SK-N-SH (cell line): ENCODE measurements at regions not wholly inside any gene's neighbourhood (a gene's known extent, or its start where the extent isn't known, plus 50 kb on each side); places are given as distances from the start of the nearest gene placed in this dataset.

Source experiments
- CTCF ChIA-PET: fragments of 300-600, 350-600 bp; formaldehyde crosslinking; extraction: SDS; loops from one replicate; lab custom pipeline; 2021; lab: Yijun Ruan, JAX
- POLR2A ChIA-PET: fragments of 350-600 bp; sonication (Branson Sonifier 250); formaldehyde crosslinking; extraction: SDS; loops from one replicate; lab custom pipeline; 2020; ENCODE audit warnings: antibody characterized with exemption, inconsistent platforms; lab: Yijun Ruan, JAX
- DNase-seq: peaks from one replicate; pipeline ENCODE4 v3.0.0; 2012
- H2AFZ ChIP-seq: fragments of 200-600 bp; sonication (generic); 2 replicates; pipeline ENCODE4 v1.8.1; 2016; ENCODE audit warnings: antibody characterized with exemption, mild to moderate bottlenecking, low read depth
- H3F3A ChIP-seq: fragments of 200-600 bp; sonication (generic); replicated peaks from 2 replicates; pipeline ENCODE3; 2016; ENCODE audit warnings: antibody characterized with exemption, mild to moderate bottlenecking; ENCODE audit not compliant: insufficient read depth
- H3K27ac ChIP-seq, 2 experiments: fragments of 200-500 bp in 1 of 2; fragments of 200-600 bp in 1 of 2; sonication (Bioruptor generic) in 1 of 2; sonication (generic), shearing (Covaris generic) in 1 of 2; 2 replicates each; pipeline versions ENCODE4 v1.5.1 to v1.6.1; 2014 to 2016; ENCODE audit warnings: low read depth in 2 of 2, inconsistent platforms in 1 of 2, low read length in 1 of 2, mild to moderate bottlenecking in 1 of 2, mixed read lengths in 1 of 2
- H3K27me3 ChIP-seq: fragments of 200-600 bp; sonication (generic), shearing (Covaris generic); 2 replicates; pipeline ENCODE4 v1.6.1; 2016; ENCODE audit warnings: mixed run types; ENCODE audit not compliant: insufficient read depth
- H3K36me3 ChIP-seq, 2 experiments: fragments of 200-500 bp in 1 of 2; fragments of 200-600 bp in 1 of 2; sonication (Bioruptor generic) in 1 of 2; sonication (generic) in 1 of 2; replicated peaks in 1 of 2; 2 replicates each; pipeline versions ENCODE3 to v1.5.1; 2014 to 2016; ENCODE audit warnings: low read length in 1 of 2, mild to moderate bottlenecking in 1 of 2; ENCODE audit not compliant: insufficient read depth in 2 of 2, control insufficient read depth in 1 of 2
- H3K4me1 ChIP-seq, 2 experiments: fragments of 200-500 bp in 1 of 2; fragments of 200-600 bp in 1 of 2; sonication (Bioruptor generic) in 1 of 2; sonication (generic), shearing (Covaris generic) in 1 of 2; 2 replicates each; pipeline versions ENCODE4 v1.5.1 to v1.6.1; 2014 to 2016; ENCODE audit warnings: low read depth in 1 of 2, low read length in 1 of 2, mixed run types in 1 of 2; ENCODE audit not compliant: insufficient read depth in 2 of 2, control insufficient read depth in 1 of 2
- H3K4me2 ChIP-seq: fragments of 200-600 bp; sonication (generic), shearing (Covaris generic); 2 replicates; pipeline ENCODE4 v1.6.1; 2017; ENCODE audit warnings: mixed run types
- H3K4me3 ChIP-seq, 2 experiments: fragments of 200-500 bp in 1 of 2; fragments of 200-600 bp in 1 of 2; sonication (Bioruptor generic) in 1 of 2; sonication (generic), shearing (Covaris generic) in 1 of 2; 2 replicates each; pipeline versions ENCODE4 v1.5.1 to v1.8.1; 2014 to 2016; ENCODE audit warnings: low read depth in 2 of 2, inconsistent platforms in 1 of 2, low read length in 1 of 2, mild to moderate bottlenecking in 1 of 2, mixed read lengths in 1 of 2, moderate library complexity in 1 of 2
- H3K79me2 ChIP-seq: fragments of 200-600 bp; sonication (generic); 2 replicates; pipeline ENCODE4 v1.8.1; 2017; ENCODE audit warnings: mild to moderate bottlenecking; ENCODE audit not compliant: insufficient read depth
- H3K9ac ChIP-seq: fragments of 200-600 bp; sonication (generic); 2 replicates; pipeline ENCODE4 v1.6.1; 2017; ENCODE audit warnings: mixed run types
- H3K9me2 ChIP-seq: fragments of 200-600 bp; sonication (generic); 2 replicates; pipeline ENCODE4 v1.6.1; 2017; ENCODE audit warnings: mixed run types
- H3K9me3 ChIP-seq: fragments of 200-600 bp; sonication (generic); 2 replicates; pipeline ENCODE4 v1.6.1; 2017; ENCODE audit warnings: mixed run types, mild to moderate bottlenecking, moderate library complexity
- H4K20me1 ChIP-seq: fragments of 200-600 bp; sonication (generic); 2 replicates; pipeline ENCODE4 v1.6.1; 2017; ENCODE audit warnings: mild to moderate bottlenecking, mixed run types; ENCODE audit not compliant: insufficient read depth
- EP300 ChIP-seq, 2 experiments: IDR thresholded peaks; 2 replicates each; pipeline versions ENCODE4 v1.4.0 to v1.6.1; 2012; ENCODE audit warnings: borderline replicate concordance in 1 of 2, low read depth in 1 of 2, low read length in 1 of 2
- EZH2phosphoT487 ChIP-seq: fragments of 200-600 bp; sonication (generic); IDR thresholded peaks from 2 replicates; pipeline ENCODE4 v1.6.1; 2017; ENCODE audit warnings: low read depth, mixed run types, mild to moderate bottlenecking, antibody characterized with exemption, moderate library complexity, borderline replicate concordance
- FOSL2 ChIP-seq: IDR thresholded peaks from 2 replicates; pipeline ENCODE4 v1.4.0; 2012; ENCODE audit warnings: low read depth, mild to moderate bottlenecking, moderate library complexity, borderline replicate concordance
- FOXJ3 ChIP-seq: sonication (generic); formaldehyde crosslinking; IDR thresholded peaks from 2 replicates; pipeline ENCODE4 v1.5.1; 2020; ENCODE audit warnings: mild to moderate bottlenecking, missing genetic modification reagents
- FOXM1 ChIP-seq: IDR thresholded peaks from 2 replicates; pipeline ENCODE4 v1.4.0; 2012; ENCODE audit warnings: low read depth, mild to moderate bottlenecking
- GABPA ChIP-seq: IDR thresholded peaks from 2 replicates; pipeline ENCODE4 v1.4.0; 2012; ENCODE audit warnings: low read depth, mild to moderate bottlenecking
- GATA2 ChIP-seq: sonication (generic); formaldehyde crosslinking; IDR thresholded peaks from 2 replicates; pipeline ENCODE4 v1.5.0; 2020; ENCODE audit warnings: mild to moderate bottlenecking, missing genetic modification reagents
- IRF3 ChIP-seq: fragments of 150-350 bp; IDR thresholded peaks from 2 replicates; pipeline ENCODE4 v1.6.1; 2016; ENCODE audit warnings: mild to moderate bottlenecking, low read depth, low read length
- JUND ChIP-seq: IDR thresholded peaks from 2 replicates; pipeline ENCODE4 v1.4.0; 2012
- MEF2A ChIP-seq: IDR thresholded peaks from 2 replicates; pipeline ENCODE4 v1.4.0; 2012; ENCODE audit warnings: low read depth, borderline replicate concordance
- MXI1 ChIP-seq: IDR thresholded peaks from 2 replicates; pipeline ENCODE4 v1.6.1; 2012; ENCODE audit warnings: mild to moderate bottlenecking, low read depth, low read length, improper control_type of control experiment
- NFIC ChIP-seq: IDR thresholded peaks from 2 replicates; pipeline ENCODE4 v1.4.0; 2012; ENCODE audit warnings: borderline replicate concordance
- NRF1 ChIP-seq: IDR thresholded peaks from 2 replicates; pipeline ENCODE4 v1.6.1; 2012; ENCODE audit warnings: low read depth, mild to moderate bottlenecking, low read length
- POLR2AphosphoS5 ChIP-seq: IDR thresholded peaks from 2 replicates; pipeline ENCODE4 v1.6.1; 2012; ENCODE audit warnings: low read depth, low read length
- RAD21 ChIP-seq: IDR thresholded peaks from 2 replicates; pipeline ENCODE4 v1.6.1; 2012; ENCODE audit warnings: mild to moderate bottlenecking, low read length
- RFX5 ChIP-seq: IDR thresholded peaks from 2 replicates; pipeline ENCODE4 v1.6.1; 2012; ENCODE audit warnings: mild to moderate bottlenecking, improper control_type of control experiment, low read length
- SIN3A ChIP-seq: IDR thresholded peaks from 2 replicates; pipeline ENCODE4 v1.6.1; 2012; ENCODE audit warnings: low read depth, mild to moderate bottlenecking, low read length, moderate library complexity, borderline replicate concordance
- SMC3 ChIP-seq: IDR thresholded peaks from 2 replicates; pipeline ENCODE4 v1.6.1; 2012; ENCODE audit warnings: low read depth, low read length, improper control_type of control experiment
- TCF12 ChIP-seq: IDR thresholded peaks from 2 replicates; pipeline ENCODE4 v1.4.0; 2012
- ZBTB33 ChIP-seq: IDR thresholded peaks from 2 replicates; pipeline ENCODE4 v1.4.0; 2012; ENCODE audit warnings: low read depth, borderline replicate concordance
- WGBS: methylation state at CpG from one replicate; pipeline ENCODE4 v1.1.6; 2017; ENCODE audit warnings: low lambda C conversion rate; 5-methylcytosine and 5-hydroxymethylcytosine counted together
- TF ChIP-seq, protein P1 (sequence below): fragments of 150-350 bp; IDR thresholded peaks from 2 replicates; pipeline ENCODE4 v1.6.1; 2017; ENCODE audit warnings: antibody characterized with exemption, low read length, low read depth, borderline replicate concordance
- TF ChIP-seq, protein P2 (sequence below): IDR thresholded peaks from 2 replicates; pipeline ENCODE4; 2012

DNA sequence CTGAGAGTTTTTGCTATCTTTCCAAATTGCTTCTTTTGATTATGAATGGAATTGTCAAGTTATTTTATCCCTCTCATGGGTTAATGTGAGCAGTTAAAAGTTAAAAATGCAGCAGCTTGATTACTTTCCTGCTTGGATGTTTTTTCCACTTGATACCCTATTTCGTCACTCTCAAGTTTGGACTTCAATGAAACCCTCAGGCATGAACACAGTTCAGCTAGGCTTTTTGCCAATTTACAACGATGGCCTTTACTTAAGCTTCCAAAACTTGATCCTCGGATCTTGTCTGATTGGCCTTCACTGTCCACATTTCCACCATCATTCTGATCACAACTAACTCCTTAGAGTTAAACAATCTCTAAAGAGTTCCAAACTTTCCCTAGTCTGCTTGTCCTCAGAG lies 752.4 kb upstream of the PRMT6 start:
- peaks cover 10% of the 10 kb centered on the region for H3K9me3 ChIP-seq
- WGBS, result 5% methylated on average over 3 of the region's 3 CpGs
- 0 out of 2 replicates have a peak, but pooled peaks cover 3% of the 10 kb centered on the region for H3K9me2 ChIP-seq
- H3K9ac ChIP-seq, result no peak overlapping the region
- no peaks in the 10 kb centered on the region for H3K4me1 ChIP-seq
- H3K27me3 ChIP-seq, result no peaks in the 10 kb centered on the region
- no peak overlapping the region for H3K27ac ChIP-seq
- TF ChIP-seq FOSL2 (no peak), EP300 (IDR thresholded peaks at IDR 0.05; ENCODE audit: borderline replicate concordance in 1 of 2, low read depth in 1 of 2, low read length in 1 of 2) (no peak), MEF2A (no peak), RFX5 (no peak), MXI1 (no peak), POLR2AphosphoS5 (no peak)
- no peaks in the 10 kb centered on the region for H3K36me3 ChIP-seq
- CTCF ChIA-PET, result no interaction called here
- no peak overlapping the region for H3K4me2 ChIP-seq
- no peaks in the 10 kb centered on the region for H3K79me2 ChIP-seq
- no peaks in the 10 kb centered on the region for H3F3A ChIP-seq
- H2AFZ ChIP-seq, result no peak overlapping the region
- POLR2A ChIA-PET, result no interaction called here
- no peak for DNase-seq
- no peaks in the 10 kb centered on the region for H4K20me1 ChIP-seq
- no peak overlapping the region for H3K4me3 ChIP-seq

DNA sequence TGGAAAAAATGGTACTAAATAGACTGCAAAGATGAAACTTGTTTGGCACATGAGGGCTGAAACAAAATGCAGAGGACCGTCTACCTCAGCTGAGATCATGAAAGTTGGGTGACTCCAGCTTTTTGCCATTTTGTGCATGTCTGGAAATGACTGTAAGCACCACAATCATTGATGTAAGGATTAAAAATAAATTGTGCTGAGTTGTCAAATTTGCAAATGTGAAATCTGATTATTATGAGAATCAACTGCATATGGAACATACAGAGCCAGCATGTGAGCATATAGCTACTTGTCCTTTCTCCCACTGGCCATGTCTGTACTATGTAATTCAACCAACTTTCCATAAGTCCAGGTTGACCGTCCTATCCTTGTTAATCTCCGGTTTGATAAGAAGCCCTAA lies 736.9 kb upstream of the PRMT6 start:
- POLR2A ChIA-PET, result no interaction called here
- Histone ChIP-seq H3K9ac (no peak overlapping the region), H2AFZ (no peak overlapping the region), H3K27me3 (no peaks in the 10 kb centered on the region), H3K36me3 (no peaks in the 10 kb centered on the region), H3K27ac (no peak overlapping the region), H3K79me2 (no peaks in the 10 kb centered on the region), H3K4me3 (no peak overlapping the region), H3K9me3 (0 out of 2 replicates have a peak, but pooled peaks cover 3% of the 10 kb centered on the region), H4K20me1 (no peaks in the 10 kb centered on the region), H3K9me2 (no peaks in the 10 kb centered on the region), H3K4me1 (no peaks in the 10 kb centered on the region), H3K4me2 (no peak overlapping the region), H3F3A (no peaks in the 10 kb centered on the region)
- no peak for TF ChIP-seq TCF12
- TF ChIP-seq, protein P1, sequence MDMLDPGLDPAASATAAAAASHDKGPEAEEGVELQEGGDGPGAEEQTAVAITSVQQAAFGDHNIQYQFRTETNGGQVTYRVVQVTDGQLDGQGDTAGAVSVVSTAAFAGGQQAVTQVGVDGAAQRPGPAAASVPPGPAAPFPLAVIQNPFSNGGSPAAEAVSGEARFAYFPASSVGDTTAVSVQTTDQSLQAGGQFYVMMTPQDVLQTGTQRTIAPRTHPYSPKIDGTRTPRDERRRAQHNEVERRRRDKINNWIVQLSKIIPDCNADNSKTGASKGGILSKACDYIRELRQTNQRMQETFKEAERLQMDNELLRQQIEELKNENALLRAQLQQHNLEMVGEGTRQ, result no peak
- no peak for TF ChIP-seq FOXM1
- TF ChIP-seq SMC3, result no peak
- no peak for TF ChIP-seq RAD21
- TF ChIP-seq EZH2phosphoT487, result no peak
- no peak for TF ChIP-seq GATA2 (CRISPR knock-in tag)
- no peak for TF ChIP-seq EP300 (IDR thresholded peaks at IDR 0.05; ENCODE audit: borderline replicate concordance in 1 of 2, low read depth in 1 of 2, low read length in 1 of 2)
- TF ChIP-seq IRF3, result no peak
- TF ChIP-seq GABPA, result no peak
- TF ChIP-seq SIN3A, result no peak
- no peak for TF ChIP-seq NFIC
- TF ChIP-seq JUND, result no peak
- no peak for TF ChIP-seq ZBTB33
- TF ChIP-seq, protein P2, sequence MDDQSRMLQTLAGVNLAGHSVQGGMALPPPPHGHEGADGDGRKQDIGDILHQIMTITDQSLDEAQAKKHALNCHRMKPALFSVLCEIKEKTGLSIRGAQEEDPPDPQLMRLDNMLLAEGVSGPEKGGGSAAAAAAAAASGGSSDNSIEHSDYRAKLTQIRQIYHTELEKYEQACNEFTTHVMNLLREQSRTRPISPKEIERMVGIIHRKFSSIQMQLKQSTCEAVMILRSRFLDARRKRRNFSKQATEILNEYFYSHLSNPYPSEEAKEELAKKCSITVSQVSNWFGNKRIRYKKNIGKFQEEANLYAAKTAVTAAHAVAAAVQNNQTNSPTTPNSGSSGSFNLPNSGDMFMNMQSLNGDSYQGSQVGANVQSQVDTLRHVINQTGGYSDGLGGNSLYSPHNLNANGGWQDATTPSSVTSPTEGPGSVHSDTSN, result no peak
- no peak for TF ChIP-seq FOXJ3
- TF ChIP-seq NRF1, result no peak
- 54% methylated on average over 3 of the region's 3 CpGs for WGBS
- CTCF ChIA-PET, result interaction anchor here (0.7 kb wide), 1 partner anchor 41 kb away, joined by 3 read pairs; no protein-coding TSS in a partner anchor
- DNase-seq, result no peak
